GM12892 (cell line): ENCODE measurements at regions not wholly inside any gene's neighbourhood (a gene's known extent, or its start where the extent isn't known, plus 50 kb on each side); places are given as distances from the start of the nearest gene placed in this dataset.

Experiments
- POLR2AphosphoS5 ChIP-seq: IDR thresholded peaks from 2 replicates; pipeline ENCODE4 v1.6.1; 2011; ENCODE audit warnings: low read depth, low read length, control low read depth
- TAF1 ChIP-seq: IDR thresholded peaks from 2 replicates; pipeline ENCODE4 v1.6.1; 2011; ENCODE audit warnings: low read depth, mild to moderate bottlenecking, control low read depth, low read length, borderline replicate concordance

DNA sequence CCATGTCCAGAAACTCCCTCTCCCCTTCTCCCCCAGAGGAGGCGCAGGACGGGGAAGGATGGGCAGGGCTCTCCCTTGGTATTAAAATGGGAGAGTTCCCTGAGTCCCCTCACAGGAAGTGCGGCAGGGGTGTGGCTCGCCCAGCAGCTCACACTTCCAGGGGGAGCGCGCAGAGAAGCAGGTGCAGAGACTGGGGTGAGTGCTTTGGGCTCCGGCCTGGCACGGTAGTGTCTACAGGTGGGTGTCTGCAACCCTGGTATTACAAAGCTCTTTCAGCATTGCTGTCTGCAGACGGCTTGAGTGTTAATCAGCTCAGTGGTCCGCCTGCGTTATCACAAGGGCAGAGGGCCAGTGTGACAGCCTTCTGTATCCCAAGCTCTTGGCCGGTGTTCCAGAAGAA, 114.9 kb upstream of the FBXL7 start:
- TF ChIP-seq TAF1 (no peak), POLR2AphosphoS5 (no peak)
